Osteocyte (in vitro differentiated cells): ENCODE measurements at regions not wholly inside any gene's neighbourhood (a gene's known extent, or its start where the extent isn't known, plus 50 kb on each side); places are given as distances from the start of the nearest gene placed in this dataset. TPM values are rescaled to one million over a fixed set of nuclear protein-coding genes. Genes with fewer than 3 reads are reported as not detected.

ENCODE experiments used
- DNase-seq: peaks from one replicate; pipeline ENCODE4 v3.0.0; 2021; ENCODE audit warnings: mixed read lengths; ENCODE audit not compliant: unreplicated experiment; ENCODE audit errors: extremely low spot score
- H3K27ac Mint-ChIP-seq: one replicate; pipeline ENCODE4 v1.8.0; 2021; ENCODE audit warnings: mild to moderate bottlenecking, mixed read lengths; ENCODE audit not compliant: unreplicated experiment
- H3K27me3 Mint-ChIP-seq: one replicate; pipeline ENCODE4 v1.8.0; 2021; ENCODE audit warnings: mixed read lengths; ENCODE audit not compliant: unreplicated experiment
- H3K36me3 Mint-ChIP-seq: one replicate; pipeline ENCODE4 v1.8.0; 2021; ENCODE audit warnings: mixed read lengths; ENCODE audit not compliant: unreplicated experiment
- H3K4me1 Mint-ChIP-seq: one replicate; pipeline ENCODE4 v1.8.0; 2021; ENCODE audit warnings: mixed read lengths; ENCODE audit not compliant: unreplicated experiment
- H3K4me3 Mint-ChIP-seq: one replicate; pipeline ENCODE4 v1.8.0; 2021; ENCODE audit warnings: mild to moderate bottlenecking, moderate library complexity, mixed read lengths; ENCODE audit not compliant: unreplicated experiment
- H3K9me3 Mint-ChIP-seq: one replicate; pipeline ENCODE4 v1.8.0; 2021; ENCODE audit warnings: mixed read lengths; ENCODE audit not compliant: unreplicated experiment
- CTCF ChIP-seq: fragments of 200-600 bp; sonication (generic); IDR thresholded peaks from 2 replicates; pipeline ENCODE4 v1.5.0; 2021; ENCODE audit warnings: antibody characterized with exemption, mild to moderate bottlenecking, moderate library complexity
- microRNA-seq: library from miRNA; unstranded; fragments of <30 nt; microRNA quantifications from one replicate; pipeline ENCODE4 v1.1.0, GENCODE V29; 2020; ENCODE audit not compliant: unreplicated experiment

DNA sequence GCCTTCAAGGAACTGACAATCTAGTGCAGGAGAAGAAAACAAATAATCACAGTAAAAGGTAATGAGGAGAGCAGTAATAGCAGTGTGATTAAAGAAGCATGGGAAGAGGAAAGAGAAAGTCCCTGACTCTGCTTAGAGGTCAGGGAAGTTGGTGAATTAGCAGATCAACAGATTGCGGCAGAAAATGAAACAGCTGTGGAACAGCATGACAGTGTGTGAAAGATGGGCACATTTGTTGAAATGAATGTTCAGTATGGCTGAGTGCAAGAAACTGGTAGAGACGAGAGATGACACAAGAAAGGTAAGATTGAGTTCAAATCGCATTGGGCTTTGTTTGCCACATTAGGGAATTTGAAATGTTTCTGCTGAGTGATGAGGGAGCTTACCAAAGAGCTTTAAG is 63.7 kb upstream of the RASSF8 start:
- H3K4me1 Mint-ChIP-seq, result peaks cover 2% of the 10 kb centered on the region
- H3K27ac Mint-ChIP-seq, result no peak overlapping the region

DNA sequence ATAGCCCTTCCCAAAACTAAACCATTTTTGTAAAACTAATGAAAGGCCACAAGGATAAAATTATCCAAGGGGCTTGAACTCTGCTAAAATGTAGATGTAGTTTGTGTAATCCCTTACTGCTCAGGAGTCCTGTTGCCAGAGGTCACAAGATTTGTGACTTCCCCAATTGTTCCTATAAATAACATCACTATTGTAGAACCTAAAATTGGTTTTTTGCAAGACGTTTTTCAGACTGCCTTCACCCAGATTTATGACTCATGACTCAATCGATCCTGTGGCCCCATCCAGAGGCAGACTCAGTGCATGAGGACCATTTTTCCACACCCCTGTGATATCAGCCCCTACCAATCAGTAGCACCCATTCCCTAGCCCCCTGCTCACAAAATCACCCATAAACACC is 61.5 kb upstream of the RASSF8 start:
- Mint-ChIP-seq H3K27ac (no peak overlapping the region), H3K27me3 (peaks cover 5% of the 10 kb centered on the region), H3K4me1 (peaks cover 2% of the 10 kb centered on the region), H3K4me3 (no peak overlapping the region), H3K36me3 (no peaks in the 10 kb centered on the region), H3K9me3 (peaks cover 5% of the 10 kb centered on the region)
- no peak for DNase-seq
- TF ChIP-seq CTCF, result no peak

More for the DNA sequence above, 63.7 kb upstream of the RASSF8 start:
- DNase-seq, result no peak
- Mint-ChIP-seq H3K9me3 (peaks cover 5% of the 10 kb centered on the region), H3K27me3 (peaks cover 2% of the 10 kb centered on the region), H3K4me3 (no peak overlapping the region), H3K36me3 (no peaks in the 10 kb centered on the region)
- TF ChIP-seq CTCF, result no peak

- Mint-ChIP-seq H3K4me3 (no peak overlapping the region), H3K27me3 (peaks cover 8% of the 10 kb centered on the region), H3K4me1 (no peaks in the 10 kb centered on the region), H3K9me3 (no peaks in the 10 kb centered on the region), H3K27ac (no peak overlapping the region), H3K36me3 (no peaks in the 10 kb centered on the region)
- no peak for TF ChIP-seq CTCF
- DNase-seq, result no peak
Observed at GRCh38 chr12:25903603-25904245, 54.8 kb upstream of the RASSF8 start.

- Mint-ChIP-seq H3K9me3 (no peaks in the 10 kb centered on the region), H3K27me3 (peaks cover 6% of the 10 kb centered on the region), H3K4me1 (no peaks in the 10 kb centered on the region), H3K4me3 (no peak overlapping the region), H3K36me3 (no peaks in the 10 kb centered on the region), H3K27ac (no peak overlapping the region)
- DNase-seq, result no peak
- TF ChIP-seq CTCF, result no peak
Observed at GRCh38 chr12:25904442-25904841, 54.0 kb upstream of the RASSF8 start.

- Mint-ChIP-seq H3K27ac (no peak overlapping the region), H3K36me3 (no peaks in the 10 kb centered on the region), H3K9me3 (no peaks in the 10 kb centered on the region), H3K4me1 (no peaks in the 10 kb centered on the region), H3K4me3 (no peak overlapping the region), H3K27me3 (peaks cover 5% of the 10 kb centered on the region)
- no peak for TF ChIP-seq CTCF
- DNase-seq, result no peak
Observed at GRCh38 chr12:25906651-25907340, 51.7 kb upstream of the RASSF8 start.

Small RNA genes in the stretch of these regions (microRNA-seq; reads per million reads assigned to microRNA genes)
- gene MIR4302, result not detected
